ENCODE measurements at regions not wholly inside any gene's neighbourhood (a gene's known extent, or its start where the extent isn't known, plus 50 kb on each side); places are given as distances from the start of the nearest gene placed in this dataset.

DNA sequence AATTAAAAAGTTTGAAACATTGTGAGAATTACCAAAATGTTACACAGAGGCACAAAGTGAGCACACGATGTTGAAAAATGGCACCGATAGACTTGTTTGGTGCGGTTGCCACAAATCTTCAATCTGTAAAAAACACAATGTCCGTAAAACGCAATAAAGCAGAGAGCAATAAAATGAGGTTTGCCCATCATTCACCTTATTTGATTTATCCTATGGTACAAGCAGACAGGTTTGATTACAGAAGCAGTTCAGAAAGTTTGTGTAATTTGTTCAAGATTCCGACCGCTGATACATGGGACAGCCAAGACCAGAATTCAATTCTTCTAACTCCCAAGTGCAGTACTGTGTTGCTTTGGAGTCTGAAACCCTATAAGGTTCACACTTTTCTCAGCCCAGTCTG, 318.3 kb upstream of the PROX1 start:
- no peaks in the 10 kb centered on the region for H3K4me1 ChIP-seq (ENCODE audit: low read length)
- no peaks in the 10 kb centered on the region for H4K20me1 ChIP-seq (ENCODE audit: insufficient read depth, low read length)
- no peak overlapping the region for H2AFZ ChIP-seq (ENCODE audit: low read depth, low read length)
- peaks cover 18% of the 10 kb centered on the region; the same call in 1 of the 2 replicates for H3K27me3 ChIP-seq (ENCODE audit: low read depth, low read length)
- no peak overlapping the region for H3K4me2 ChIP-seq (ENCODE audit: low read length)
- TF ChIP-seq, protein P1, sequence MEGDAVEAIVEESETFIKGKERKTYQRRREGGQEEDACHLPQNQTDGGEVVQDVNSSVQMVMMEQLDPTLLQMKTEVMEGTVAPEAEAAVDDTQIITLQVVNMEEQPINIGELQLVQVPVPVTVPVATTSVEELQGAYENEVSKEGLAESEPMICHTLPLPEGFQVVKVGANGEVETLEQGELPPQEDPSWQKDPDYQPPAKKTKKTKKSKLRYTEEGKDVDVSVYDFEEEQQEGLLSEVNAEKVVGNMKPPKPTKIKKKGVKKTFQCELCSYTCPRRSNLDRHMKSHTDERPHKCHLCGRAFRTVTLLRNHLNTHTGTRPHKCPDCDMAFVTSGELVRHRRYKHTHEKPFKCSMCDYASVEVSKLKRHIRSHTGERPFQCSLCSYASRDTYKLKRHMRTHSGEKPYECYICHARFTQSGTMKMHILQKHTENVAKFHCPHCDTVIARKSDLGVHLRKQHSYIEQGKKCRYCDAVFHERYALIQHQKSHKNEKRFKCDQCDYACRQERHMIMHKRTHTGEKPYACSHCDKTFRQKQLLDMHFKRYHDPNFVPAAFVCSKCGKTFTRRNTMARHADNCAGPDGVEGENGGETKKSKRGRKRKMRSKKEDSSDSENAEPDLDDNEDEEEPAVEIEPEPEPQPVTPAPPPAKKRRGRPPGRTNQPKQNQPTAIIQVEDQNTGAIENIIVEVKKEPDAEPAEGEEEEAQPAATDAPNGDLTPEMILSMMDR (IDR thresholded peaks at IDR 0.05; ENCODE audit: low read depth, low read length): no peak
- TF ChIP-seq EZH2phosphoT487 (IDR thresholded peaks at IDR 0.05; ENCODE audit: low read depth): no peak
- no peak overlapping the region for H3K4me3 ChIP-seq (ENCODE audit: low read length)
- no peaks in the 10 kb centered on the region for H3K9me3 ChIP-seq (ENCODE audit: insufficient read depth, low read length)
- no peaks in the 10 kb centered on the region for H3K36me3 ChIP-seq (replicated peaks; ENCODE audit: low read depth, low read length)
- no peak overlapping the region for H3K9ac ChIP-seq (ENCODE audit: low read length)
- no peaks in the 10 kb centered on the region for H3K79me2 ChIP-seq (ENCODE audit: low read length)
- no peak overlapping the region for H3K27ac ChIP-seq (ENCODE audit: low read length)

DNA sequence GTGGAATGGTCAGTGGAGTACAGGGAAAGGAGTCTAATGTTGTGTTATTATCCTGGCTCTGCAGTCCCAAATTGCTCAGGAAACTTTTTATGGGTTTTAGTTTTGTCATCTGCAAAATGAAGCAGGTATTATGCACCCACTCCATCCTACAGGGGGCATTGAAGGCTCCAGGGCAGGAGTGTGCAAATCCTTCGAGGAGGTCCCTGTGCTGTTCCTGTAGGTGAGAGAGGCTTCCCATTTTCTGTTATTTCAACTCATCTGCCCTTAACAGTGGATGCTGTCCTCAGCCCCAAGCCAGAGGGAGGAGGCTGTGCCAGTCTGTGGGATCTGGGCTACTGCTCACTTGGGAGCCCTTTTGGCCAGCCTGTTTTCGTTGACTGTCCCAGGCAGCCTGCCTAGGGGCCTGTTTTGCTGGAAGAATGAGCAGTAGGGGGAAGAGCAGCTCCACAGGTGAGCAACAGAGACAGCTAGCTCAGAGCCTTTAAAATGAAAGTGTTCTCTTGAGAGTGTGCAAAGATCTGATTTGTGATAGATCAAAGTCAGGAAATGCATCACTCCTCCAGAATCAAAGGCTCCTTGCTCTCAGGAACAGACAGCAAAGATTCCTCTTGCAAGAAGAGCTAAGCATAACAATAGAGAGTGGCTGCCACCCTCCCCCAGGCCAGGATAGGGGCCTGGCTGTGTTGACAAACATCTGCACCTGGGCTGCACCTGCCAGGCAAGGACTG, 317.6 kb upstream of the PROX1 start:
- Histone ChIP-seq H3K4me1 (ENCODE audit: low read length) (no peaks in the 10 kb centered on the region), H3K9ac (ENCODE audit: low read length) (no peak overlapping the region), H3K4me2 (ENCODE audit: low read length) (no peak overlapping the region), H3K27me3 (ENCODE audit: low read depth, low read length) (peaks cover 22% of the 10 kb centered on the region; the same call in 1 of the 2 replicates), H3K9me3 (ENCODE audit: insufficient read depth, low read length) (no peaks in the 10 kb centered on the region), H2AFZ (ENCODE audit: low read depth, low read length) (no peak overlapping the region), H3K4me3 (ENCODE audit: low read length) (no peak overlapping the region), H4K20me1 (ENCODE audit: insufficient read depth, low read length) (no peaks in the 10 kb centered on the region), H3K36me3 (replicated peaks; ENCODE audit: low read depth, low read length) (no peaks in the 10 kb centered on the region), H3K79me2 (ENCODE audit: low read length) (no peaks in the 10 kb centered on the region), H3K27ac (ENCODE audit: low read length) (no peak overlapping the region)
- TF ChIP-seq EZH2phosphoT487 (IDR thresholded peaks at IDR 0.05; ENCODE audit: low read depth): no peak
- TF ChIP-seq, protein P1 (IDR thresholded peaks at IDR 0.05; ENCODE audit: low read depth, low read length): no peak

DNA sequence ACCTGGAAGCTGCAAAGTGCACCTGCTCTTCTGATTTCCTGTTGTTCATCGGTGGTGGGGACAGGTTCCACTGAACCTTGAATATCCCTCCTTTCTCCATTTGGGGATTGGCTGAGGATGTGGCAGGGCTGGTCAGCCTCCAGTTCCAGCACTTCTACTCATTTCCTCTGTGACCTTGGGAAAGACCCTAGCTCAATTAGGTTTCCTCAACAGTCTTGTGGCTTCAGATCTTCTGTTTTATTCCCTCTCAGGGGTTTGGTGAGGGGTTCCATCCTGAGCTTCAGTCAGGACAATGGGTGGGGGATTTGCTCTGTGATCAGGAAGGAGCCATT, 317.1 kb upstream of the PROX1 start:
- H4K20me1 ChIP-seq (ENCODE audit: insufficient read depth, low read length): no peaks in the 10 kb centered on the region
- peaks cover 25% of the 10 kb centered on the region; the same call in 1 of the 2 replicates for H3K27me3 ChIP-seq (ENCODE audit: low read depth, low read length)
- H3K79me2 ChIP-seq (ENCODE audit: low read length): no peaks in the 10 kb centered on the region
- H3K4me3 ChIP-seq (ENCODE audit: low read length): no peak overlapping the region
- no peak overlapping the region for H3K9ac ChIP-seq (ENCODE audit: low read length)
- H3K9me3 ChIP-seq (ENCODE audit: insufficient read depth, low read length): no peaks in the 10 kb centered on the region
- no peaks in the 10 kb centered on the region for H3K4me1 ChIP-seq (ENCODE audit: low read length)
- no peak overlapping the region for H3K4me2 ChIP-seq (ENCODE audit: low read length)
- no peak overlapping the region for H2AFZ ChIP-seq (ENCODE audit: low read depth, low read length)
- TF ChIP-seq, protein P1 (IDR thresholded peaks at IDR 0.05; ENCODE audit: low read depth, low read length): no peak
- TF ChIP-seq EZH2phosphoT487 (IDR thresholded peaks at IDR 0.05; ENCODE audit: low read depth): no peak
- H3K27ac ChIP-seq (ENCODE audit: low read length): no peak overlapping the region
- no peaks in the 10 kb centered on the region for H3K36me3 ChIP-seq (replicated peaks; ENCODE audit: low read depth, low read length)

DNA sequence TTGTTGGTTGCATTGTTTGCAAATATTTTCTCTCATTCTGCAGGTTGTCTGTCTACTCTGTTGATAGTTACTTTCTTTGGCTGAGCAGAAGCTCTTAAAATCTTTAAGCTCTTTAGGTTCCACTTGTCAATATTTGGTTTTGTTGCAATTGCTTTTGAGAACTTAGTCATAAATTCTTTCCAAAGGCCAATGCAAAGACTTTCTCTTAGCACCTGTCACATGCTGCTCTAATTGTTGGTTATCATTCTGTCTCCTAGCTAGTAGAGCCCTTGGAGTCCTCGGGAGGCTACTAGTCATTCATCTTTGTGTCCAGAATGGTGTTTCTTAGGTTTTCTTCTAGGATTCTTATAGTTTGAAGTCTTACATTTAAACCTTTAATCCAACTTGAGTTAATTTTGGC, 312.7 kb upstream of the PROX1 start:
- Histone ChIP-seq H3K4me2 (ENCODE audit: low read length) (no peak overlapping the region), H3K27me3 (ENCODE audit: low read depth, low read length) (peaks cover 49% of the 10 kb centered on the region; the same call in 1 of the 2 replicates)

More for the DNA sequence above, 312.7 kb upstream of the PROX1 start:
- no peak overlapping the region for H3K27ac ChIP-seq (ENCODE audit: low read length)
- no peaks in the 10 kb centered on the region for H4K20me1 ChIP-seq (ENCODE audit: insufficient read depth, low read length)
- H3K79me2 ChIP-seq (ENCODE audit: low read length): no peaks in the 10 kb centered on the region
- no peaks in the 10 kb centered on the region for H3K4me1 ChIP-seq (ENCODE audit: low read length)
- H3K4me3 ChIP-seq (ENCODE audit: low read length): no peak overlapping the region
- no peak overlapping the region for H3K9ac ChIP-seq (ENCODE audit: low read length)
- H2AFZ ChIP-seq (ENCODE audit: low read depth, low read length): no peak overlapping the region
- no peaks in the 10 kb centered on the region for H3K9me3 ChIP-seq (ENCODE audit: insufficient read depth, low read length)
- TF ChIP-seq, protein P1 (IDR thresholded peaks at IDR 0.05; ENCODE audit: low read depth, low read length): no peak
- no peak for TF ChIP-seq EZH2phosphoT487 (IDR thresholded peaks at IDR 0.05; ENCODE audit: low read depth)
- H3K36me3 ChIP-seq (replicated peaks; ENCODE audit: low read depth, low read length): no peaks in the 10 kb centered on the region
